ENCODE measurements at regions not wholly inside any gene's neighbourhood (a gene's known extent, or its start where the extent isn't known, plus 50 kb on each side); places are given as distances from the start of the nearest gene placed in this dataset.

GRCh38 chr9:31377358-31377757 lies 1007.1 kb upstream of the ACO1 start:
- no peak for TF ChIP-seq SUZ12 (IDR thresholded peaks at IDR 0.05; ENCODE audit: low read depth, low read length)
- H3K36me3 ChIP-seq (replicated peaks in 1 of 2; ENCODE audit: control insufficient read depth in 1 of 2, insufficient read depth in 2 of 2, low read length in 2 of 2), result no peaks in the 10 kb centered on the region
- intact Hi-C loops (cut with micrococcal nuclease; ENCODE audit: unreplicated experiment), result no loop called here
- H3K27ac ChIP-seq (ENCODE audit: extremely low read length, insufficient read depth, low read length), result no peak overlapping the region
- H3K9ac ChIP-seq (ENCODE audit: insufficient read depth, low read depth, low read length), result no peak overlapping the region
- H3K79me2 ChIP-seq (ENCODE audit: insufficient read depth, low read length), result no peaks in the 10 kb centered on the region
- no peak overlapping the region for H3K4me3 ChIP-seq (replicated peaks in 1 of 3; ENCODE audit: insufficient read depth in 1 of 3, low read depth in 2 of 3, low read length in 3 of 3)
- POLR2A ChIA-PET, result no interaction called here
- H2AFZ ChIP-seq (ENCODE audit: low read length), result no peak overlapping the region
- CTCF ChIA-PET (ENCODE audit: low intra/inter-chr PET ratio, low total read pairs), result no interaction called here
- H3K4me1 ChIP-seq (ENCODE audit: insufficient read depth, low read length), result no peaks in the 10 kb centered on the region
- no peaks in the 10 kb centered on the region for H3K9me3 ChIP-seq (ENCODE audit: low read length)
- BruUV-seq (replicated peaks), result no TSS peak
- H3K4me2 ChIP-seq (ENCODE audit: low read depth, low read length), result no peak overlapping the region
- FAIRE-seq (no peak), DNase-seq (ENCODE audit: low spot score) (no peak), ATAC-seq (no peak)
- WGBS (ENCODE audit: low lambda C conversion rate), result 44% methylated on average over 4 of the region's 4 CpGs
- no peaks in the 10 kb centered on the region for H4K20me1 ChIP-seq (ENCODE audit: insufficient read depth, low read length)
- H3K27me3 ChIP-seq (ENCODE audit: control insufficient read depth in 1 of 2, insufficient read depth in 2 of 2, low read length in 2 of 2), result no peaks in the 10 kb centered on the region
- in situ Hi-C loops (cut with HindIII; ENCODE audit: extremely low pct_ligation_motif_present, low pct_unique_long_range_greater_than_20kb), result no loop called here

GRCh38 chr9:31388660-31389059 lies 995.8 kb upstream of the ACO1 start:
- no peaks in the 10 kb centered on the region for H3K36me3 ChIP-seq (replicated peaks in 1 of 2; ENCODE audit: control insufficient read depth in 1 of 2, insufficient read depth in 2 of 2, low read length in 2 of 2)
- H3K27me3 ChIP-seq (ENCODE audit: control insufficient read depth in 1 of 2, insufficient read depth in 2 of 2, low read length in 2 of 2), result no peaks in the 10 kb centered on the region
- no peaks in the 10 kb centered on the region for H3K79me2 ChIP-seq (ENCODE audit: insufficient read depth, low read length)
- H2AFZ ChIP-seq (ENCODE audit: low read length), result no peak overlapping the region
- H3K4me3 ChIP-seq (replicated peaks in 1 of 3; ENCODE audit: insufficient read depth in 1 of 3, low read depth in 2 of 3, low read length in 3 of 3), result no peak overlapping the region
- BruUV-seq (replicated peaks), result no TSS peak
- H3K4me1 ChIP-seq (ENCODE audit: insufficient read depth, low read length), result no peaks in the 10 kb centered on the region
- H3K4me2 ChIP-seq (ENCODE audit: low read depth, low read length), result no peak overlapping the region
- no peak for DNase-seq (ENCODE audit: low spot score)
- ATAC-seq, result no peak
- no peak for FAIRE-seq
- WGBS (ENCODE audit: low lambda C conversion rate), result 0% methylated on average over 1 of the region's 1 CpG
- ChIA-PET POLR2A (no interaction called here), CTCF (ENCODE audit: low intra/inter-chr PET ratio, low total read pairs) (no interaction called here)
- no peaks in the 10 kb centered on the region for H3K9me3 ChIP-seq (ENCODE audit: low read length)
- H3K9ac ChIP-seq (ENCODE audit: insufficient read depth, low read depth, low read length), result no peak overlapping the region
- no peak overlapping the region for H3K27ac ChIP-seq (ENCODE audit: extremely low read length, insufficient read depth, low read length)
- in situ Hi-C loops (cut with HindIII; ENCODE audit: extremely low pct_ligation_motif_present, low pct_unique_long_range_greater_than_20kb), result no loop called here
- intact Hi-C loops (cut with micrococcal nuclease; ENCODE audit: unreplicated experiment), result no loop called here
- no peaks in the 10 kb centered on the region for H4K20me1 ChIP-seq (ENCODE audit: insufficient read depth, low read length)
- TF ChIP-seq RBM39 (IDR thresholded peaks at IDR 0.05; ENCODE audit: low read depth, low read length, poor library complexity, severe bottlenecking), result no peak
- TF ChIP-seq MED13 (CRISPR knock-in tag; IDR thresholded peaks at IDR 0.05), result no peak
- TF ChIP-seq ZNF451 (CRISPR knock-in tag; IDR thresholded peaks at IDR 0.05), result no peak
- no peak for TF ChIP-seq AKAP8 (CRISPR knock-in tag; IDR thresholded peaks at IDR 0.05)
- TF ChIP-seq ZBTB21 (CRISPR knock-in tag; IDR thresholded peaks at IDR 0.05), result no peak
- no peak for TF ChIP-seq FOXK2 (IDR thresholded peaks at IDR 0.05)
- no peak for TF ChIP-seq DNMT3B (CRISPR knock-in tag; conservative IDR thresholded peaks at IDR 0.05)
- no peak for TF ChIP-seq UBTF (CRISPR knock-in tag; IDR thresholded peaks at IDR 0.05)
- TF ChIP-seq ZNF512B (CRISPR knock-in tag; IDR thresholded peaks at IDR 0.05; ENCODE audit: borderline replicate concordance), result no peak
- TF ChIP-seq CCDC6 (CRISPR knock-in tag; IDR thresholded peaks at IDR 0.05), result no peak
- no peak for TF ChIP-seq ZNF709 (CRISPR knock-in tag; IDR thresholded peaks at IDR 0.05)
- no peak for TF ChIP-seq MXD3 (CRISPR knock-in tag; IDR thresholded peaks at IDR 0.05)
- TF ChIP-seq NKX3-1 (CRISPR knock-in tag; IDR thresholded peaks at IDR 0.05), result no peak
